H9 (cell line): ENCODE measurements at regions not wholly inside any gene's neighbourhood (a gene's known extent, or its start where the extent isn't known, plus 50 kb on each side); places are given as distances from the start of the nearest gene placed in this dataset.

Source experiments
- DNase-seq: peaks from one replicate; pipeline ENCODE4 v3.0.0-alpha.2; 2017
- H2AFZ ChIP-seq: one replicate; pipeline ENCODE4 v1.6.1; 2013; ENCODE audit warnings: mild to moderate bottlenecking, low read length, control low read depth, moderate library complexity
- H2AK5ac ChIP-seq: 2 replicates; pipeline ENCODE4 v1.6.1; 2013; ENCODE audit warnings: low read length, control low read depth, mixed read lengths; ENCODE audit not compliant: insufficient read length
- H2BK120ac ChIP-seq: one replicate; pipeline ENCODE4 v1.6.1; 2013; ENCODE audit warnings: low read depth, mild to moderate bottlenecking, low read length, control low read depth, inconsistent platforms; ENCODE audit not compliant: poor library complexity, severe bottlenecking
- H2BK12ac ChIP-seq: 2 replicates; pipeline ENCODE4 v1.6.1; 2013; ENCODE audit warnings: low read length, control low read depth, mixed read lengths, low read depth; ENCODE audit not compliant: insufficient read length
- H2BK15ac ChIP-seq: 2 replicates; pipeline ENCODE4 v1.6.1; 2013; ENCODE audit warnings: low read depth, low read length, control low read depth
- H2BK20ac ChIP-seq: one replicate; pipeline ENCODE4 v1.6.1; 2013; ENCODE audit warnings: low read depth, mild to moderate bottlenecking, low read length, control low read depth, inconsistent platforms; ENCODE audit not compliant: poor library complexity, severe bottlenecking
- H2BK5ac ChIP-seq: 2 replicates; pipeline ENCODE4 v1.6.1; 2013; ENCODE audit warnings: low read length, control low read depth, mixed read lengths; ENCODE audit not compliant: insufficient read length
- H3K14ac ChIP-seq: 2 replicates; pipeline ENCODE4 v1.6.1; 2013; ENCODE audit warnings: low read length, control low read depth; ENCODE audit not compliant: insufficient read depth
- H3K18ac ChIP-seq: 2 replicates; pipeline ENCODE4 v1.6.1; 2013; ENCODE audit warnings: low read depth, mild to moderate bottlenecking, mixed read lengths, low read length, control low read depth; ENCODE audit not compliant: insufficient read length
- H3K23ac ChIP-seq: 2 replicates; pipeline ENCODE4 v1.6.1; 2013; ENCODE audit warnings: low read length, control low read depth, mixed read lengths, low read depth; ENCODE audit not compliant: insufficient read length
- H3K23me2 ChIP-seq: 2 replicates; pipeline ENCODE4 v1.6.1; 2013; ENCODE audit warnings: low read depth, mild to moderate bottlenecking, mixed read lengths, low read length, control low read depth; ENCODE audit not compliant: insufficient read length, poor library complexity, severe bottlenecking
- H3K27ac ChIP-seq: 2 replicates; pipeline ENCODE4 v1.5.1; 2013; ENCODE audit warnings: low read length, control low read depth, mixed read lengths, low read depth; ENCODE audit not compliant: insufficient read length
- H3K27me3 ChIP-seq: 2 replicates; pipeline ENCODE4 v1.6.1; 2013; ENCODE audit warnings: low read length, control low read depth, inconsistent platforms; ENCODE audit not compliant: insufficient read depth
- H3K4ac ChIP-seq: 2 replicates; pipeline ENCODE4 v1.6.1; 2013; ENCODE audit warnings: low read depth, mild to moderate bottlenecking, control low read depth, inconsistent platforms, low read length, moderate library complexity
- H3K4me1 ChIP-seq: 2 replicates; pipeline ENCODE4 v1.6.1; 2013; ENCODE audit warnings: low read length, control low read depth, inconsistent platforms; ENCODE audit not compliant: insufficient read depth
- H3K4me2 ChIP-seq: 2 replicates; pipeline ENCODE4 v1.6.1; 2013; ENCODE audit warnings: low read length, control low read depth, mixed read lengths; ENCODE audit not compliant: insufficient read length, insufficient read depth
- H3K56ac ChIP-seq: 2 replicates; pipeline ENCODE4 v1.6.1; 2013; ENCODE audit warnings: low read depth, mild to moderate bottlenecking, mixed read lengths, low read length, control low read depth; ENCODE audit not compliant: insufficient read length
- H3K79me1 ChIP-seq: 2 replicates; pipeline ENCODE4 v1.6.1; 2013; ENCODE audit warnings: low read depth, mild to moderate bottlenecking, moderate library complexity, low read length, control low read depth, inconsistent platforms; ENCODE audit not compliant: insufficient read depth, poor library complexity, severe bottlenecking
- H3K79me2 ChIP-seq: 2 replicates; pipeline ENCODE4 v1.6.1; 2013; ENCODE audit warnings: low read length, control low read depth, inconsistent platforms; ENCODE audit not compliant: insufficient read depth
- H3K9ac ChIP-seq: 2 replicates; pipeline ENCODE4 v1.6.1; 2013; ENCODE audit warnings: low read length, control low read depth, mixed read lengths; ENCODE audit not compliant: insufficient read length; ENCODE audit errors: extremely low read depth
- H3K9me3 ChIP-seq: one replicate; pipeline ENCODE4 v1.6.1; 2013; ENCODE audit warnings: low read depth, low read length, inconsistent platforms; ENCODE audit not compliant: control insufficient read depth
- H3T11ph ChIP-seq: one replicate; pipeline ENCODE4 v1.6.1; 2013; ENCODE audit warnings: mild to moderate bottlenecking, low read length, control low read depth, inconsistent platforms
- H4K20me1 ChIP-seq: one replicate; pipeline ENCODE4 v1.6.1; 2013; ENCODE audit not compliant: control insufficient read depth, insufficient read length, insufficient read depth
- H4K5ac ChIP-seq: 2 replicates; pipeline ENCODE4 v1.6.1; 2013; ENCODE audit warnings: low read depth, mild to moderate bottlenecking, mixed read lengths, low read length, control low read depth; ENCODE audit not compliant: insufficient read length
- H4K8ac ChIP-seq: replicated peaks from 2 replicates; pipeline ENCODE4 v1.6.1; 2013; ENCODE audit warnings: low read length, control low read depth, mixed read lengths, low read depth; ENCODE audit not compliant: insufficient read length
- H4K91ac ChIP-seq: 2 replicates; pipeline ENCODE4 v1.6.1; 2013; ENCODE audit warnings: low read depth, mild to moderate bottlenecking, moderate library complexity, mixed read lengths, low read length, control low read depth; ENCODE audit not compliant: insufficient read length
- H3K27ac Mint-ChIP-seq, 3 experiments: 2 replicates in 2 of 3; 3 replicates in 1 of 3; pipeline ENCODE4 v1.8.0; 2020 to 2021; ENCODE audit warnings: mixed read lengths in 3 of 3, mild to moderate bottlenecking in 1 of 3, moderate library complexity in 1 of 3
- H3K27me3 Mint-ChIP-seq: 2 replicates; pipeline ENCODE4 v1.8.0; 2021; ENCODE audit warnings: low read depth, mild to moderate bottlenecking, moderate library complexity, mixed read lengths
- H3K36me3 Mint-ChIP-seq, 3 experiments: 2 replicates in 2 of 3; 3 replicates in 1 of 3; pipeline ENCODE4 v1.8.0; 2020 to 2021; ENCODE audit warnings: low read depth in 3 of 3, mixed read lengths in 3 of 3; ENCODE audit not compliant: insufficient read depth in 1 of 3
- H3K4me1 Mint-ChIP-seq, 2 experiments: 2 replicates each; pipeline ENCODE4 v1.8.0; 2020; ENCODE audit warnings: mixed read lengths in 2 of 2
- H3K4me3 Mint-ChIP-seq, 2 experiments: 2 replicates in 1 of 2; 3 replicates in 1 of 2; pipeline ENCODE4 v1.8.0; 2020 to 2021; ENCODE audit warnings: mild to moderate bottlenecking in 2 of 2, mixed read lengths in 2 of 2, moderate library complexity in 1 of 2
- H3K9me3 Mint-ChIP-seq, 2 experiments: 2 replicates in 1 of 2; 3 replicates in 1 of 2; pipeline ENCODE4 v1.8.0; 2020; ENCODE audit warnings: mild to moderate bottlenecking in 2 of 2, mixed read lengths in 2 of 2, moderate library complexity in 1 of 2
- CTCF ChIP-seq: fragments of 200-600 bp; sonication (generic); conservative IDR thresholded peaks from 3 replicates; pipeline ENCODE4 v1.8.0; 2021; ENCODE audit warnings: antibody characterized with exemption, mild to moderate bottlenecking

GRCh38 chr1:72524021-72524420 lies 241.7 kb upstream of the NEGR1 start:
- Histone ChIP-seq H2BK120ac (no peak overlapping the region), H3K79me2 (no peaks in the 10 kb centered on the region), H3K9ac (no peak overlapping the region), H4K8ac (no peak overlapping the region), H2BK15ac (no peak overlapping the region), H3K4ac (no peak overlapping the region), H3K27ac (no peak overlapping the region), H3K4me2 (no peak overlapping the region), H2AFZ (no peak overlapping the region), H3K18ac (no peak overlapping the region), H3K4me1 (no peaks in the 10 kb centered on the region), H4K5ac (no peak overlapping the region), H3K14ac (no peak overlapping the region), H3T11ph (no peak overlapping the region), H3K23ac (no peak overlapping the region), H3K27me3 (no peaks in the 10 kb centered on the region), H2BK12ac (no peak overlapping the region), H2AK5ac (no peak overlapping the region), H3K56ac (no peak overlapping the region), H3K9me3 (no peaks in the 10 kb centered on the region), H3K79me1 (no peaks in the 10 kb centered on the region), H4K20me1 (no peaks in the 10 kb centered on the region), H3K23me2 (no peaks in the 10 kb centered on the region), H2BK5ac (no peak overlapping the region), H2BK20ac (no peak overlapping the region), H4K91ac (no peak overlapping the region)
- TF ChIP-seq CTCF: no peak
- peaks cover 5 to 6% of the 10 kb centered on the region in 2 experiments for H3K4me1 Mint-ChIP-seq
- no peak overlapping the region for H3K4me3 Mint-ChIP-seq
- H3K36me3 Mint-ChIP-seq: no peaks in the 10 kb centered on the region
- H3K27me3 Mint-ChIP-seq: no peaks in the 10 kb centered on the region
- H3K27ac Mint-ChIP-seq: no peak overlapping the region
- DNase-seq: no peak
- H3K9me3 Mint-ChIP-seq: no peaks in the 10 kb centered on the region
